ENCODE measurements at regions not wholly inside any gene's neighbourhood (a gene's known extent, or its start where the extent isn't known, plus 50 kb on each side); places are given as distances from the start of the nearest gene placed in this dataset.

- no peak for DNase-seq (ENCODE audit: low read depth)
These were observed 233.6 kb downstream of the FAM76B start for GRCh38 chr11:95556011-95556341.

GRCh38 chr11:95554911-95555310 is 234.7 kb downstream of the FAM76B start:
- DNase-seq (ENCODE audit: low read depth): no peak

GRCh38 chr11:95549301-95549700 is 240.3 kb downstream of the FAM76B start:
- DNase-seq (ENCODE audit: low read depth): no peak

DNA sequence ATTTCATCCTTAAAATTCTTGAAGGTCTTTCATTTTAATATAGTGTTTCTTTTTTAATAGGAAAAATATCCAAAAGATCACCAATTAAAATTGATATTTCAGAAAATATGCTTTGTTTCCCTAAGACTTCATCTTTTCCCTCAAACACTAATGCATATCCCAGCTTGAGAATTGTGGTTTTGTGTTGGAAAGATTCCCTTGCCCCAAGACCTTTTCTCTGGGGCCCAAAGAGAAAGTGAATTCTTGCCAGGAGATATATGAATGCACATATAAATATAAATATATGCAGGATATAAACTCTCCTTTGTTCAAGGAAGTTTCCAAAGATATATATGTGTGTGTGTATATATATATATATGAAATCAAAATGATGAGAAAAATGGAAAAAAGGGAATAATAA is 241.2 kb downstream of the FAM76B start:
- no peak for DNase-seq (ENCODE audit: low read depth)

- no peak for DNase-seq (ENCODE audit: low read depth)
These were observed 241.6 kb downstream of the FAM76B start for GRCh38 chr11:95547976-95548375.

DNA sequence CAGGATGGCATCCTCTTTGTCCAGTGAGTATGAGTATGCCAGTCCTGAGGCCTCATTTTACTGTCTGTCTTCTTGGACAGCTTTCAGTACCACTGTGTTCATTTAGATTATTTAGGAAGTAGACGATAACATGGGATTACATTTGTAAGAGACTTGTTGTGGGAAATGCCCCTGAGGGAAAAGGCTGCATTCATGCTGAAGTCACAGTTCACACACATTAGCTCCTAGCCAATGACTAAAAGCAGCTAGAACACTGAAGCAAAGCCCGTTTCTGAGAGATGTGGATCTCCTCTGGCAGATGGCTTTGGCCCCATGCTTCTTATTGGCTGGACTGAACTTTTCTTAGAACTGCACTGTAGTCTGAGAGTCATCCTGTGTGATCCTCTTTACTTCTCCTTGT is 242.4 kb downstream of the FAM76B start:
- no peak for DNase-seq (ENCODE audit: low read depth)

DNA sequence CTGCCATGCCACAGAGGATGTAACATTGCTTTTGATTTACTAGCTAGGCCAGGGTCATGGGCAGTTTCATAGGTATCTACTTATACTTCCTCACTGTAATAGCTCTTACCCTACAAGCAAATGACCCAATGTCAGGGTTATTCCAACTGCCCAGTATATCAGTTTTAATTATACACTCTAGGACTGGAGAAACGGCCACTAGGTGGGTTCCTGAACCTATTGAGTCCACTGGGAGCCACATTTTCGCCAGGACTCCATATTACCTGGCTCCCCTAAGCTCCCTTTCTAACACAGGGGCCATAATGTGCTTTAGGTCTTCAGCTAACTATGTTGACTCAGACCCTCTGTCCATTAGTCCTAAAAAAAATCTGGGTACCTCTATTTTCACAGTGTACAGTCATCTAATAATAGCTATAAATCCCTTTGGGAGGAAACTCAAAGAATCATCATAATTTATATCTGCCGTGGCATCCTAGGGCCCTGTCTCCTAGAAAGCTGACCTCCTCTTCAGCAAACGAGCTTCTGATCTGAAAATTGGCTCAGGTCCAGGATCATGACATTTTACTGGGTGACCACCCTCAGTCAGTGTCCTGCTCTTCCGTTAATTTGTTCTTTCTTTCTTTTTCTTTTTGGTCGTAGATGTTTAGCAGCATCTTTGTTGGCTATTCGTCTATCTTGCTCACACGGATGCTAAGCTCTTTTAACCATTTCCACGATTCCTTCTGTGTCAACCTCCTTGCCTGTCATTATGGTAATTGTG is 244.3 kb downstream of the FAM76B start:
- no peak for DNase-seq (ENCODE audit: low read depth)

GRCh38 chr11:95544095-95544856 is 245.3 kb downstream of the FAM76B start:
- DNase-seq (ENCODE audit: low read depth): no peak

GRCh38 chr11:95542868-95543551 is 246.6 kb downstream of the FAM76B start:
- no peak for DNase-seq (ENCODE audit: low read depth)

- DNase-seq (ENCODE audit: low read depth): no peak
These were observed 247.9 kb downstream of the FAM76B start for GRCh38 chr11:95541715-95542114.

DNA sequence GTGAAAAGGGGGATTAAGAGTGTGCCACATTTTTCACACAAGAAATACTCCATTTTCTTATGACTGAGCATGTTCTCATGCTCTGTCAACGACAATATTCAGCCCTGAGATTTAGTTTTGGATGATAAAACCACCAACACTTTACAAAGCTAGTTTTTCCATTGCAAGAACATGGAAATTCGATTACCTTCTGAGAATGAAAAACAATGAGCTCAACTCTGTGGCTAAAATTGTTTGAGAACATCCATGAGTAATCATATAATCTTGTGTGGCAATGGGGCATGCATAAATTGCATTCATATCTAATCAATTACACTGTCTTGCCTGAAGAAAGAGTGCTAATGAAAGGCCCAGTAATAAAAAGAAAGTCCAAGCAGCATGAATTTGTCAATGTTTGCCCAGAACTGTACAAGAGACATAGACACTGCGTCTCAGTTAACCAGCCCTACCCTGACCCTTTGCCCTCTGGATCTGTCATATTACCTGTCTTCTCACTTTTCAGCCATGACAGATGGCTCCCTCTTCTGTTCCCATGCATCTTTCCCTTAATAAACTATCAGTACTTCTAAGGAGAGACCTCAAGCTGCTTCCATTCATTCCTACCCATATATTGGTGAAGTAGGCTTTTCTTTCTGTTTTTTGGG is 253.4 kb downstream of the FAM76B start:
- DNase-seq (ENCODE audit: low read depth): no peak

- no peak for DNase-seq (ENCODE audit: low read depth)
These were observed 254.8 kb downstream of the FAM76B start for GRCh38 chr11:95534809-95535208.

DNA sequence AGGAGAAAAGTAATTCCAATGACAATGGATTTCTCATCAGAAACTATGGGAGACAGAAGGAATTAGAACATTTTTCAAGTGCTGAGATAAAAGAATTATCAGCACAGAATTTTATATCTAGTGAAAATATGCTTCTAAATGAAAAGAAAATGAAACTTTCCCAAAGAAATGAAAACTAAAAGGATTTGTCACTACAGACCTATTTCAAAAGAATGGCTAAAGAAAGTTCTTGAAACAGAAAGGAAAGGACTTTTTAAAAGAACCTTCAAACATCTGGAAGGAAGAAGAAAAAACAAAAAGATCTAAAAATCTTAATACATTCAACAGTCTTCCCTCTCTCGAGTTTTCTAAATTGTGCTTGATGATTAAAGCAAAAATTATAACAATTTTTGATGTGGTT is 255.4 kb downstream of the FAM76B start:
- no peak for DNase-seq (ENCODE audit: low read depth)

- DNase-seq (ENCODE audit: low read depth): no peak
These were observed 258.5 kb downstream of the FAM76B start for GRCh38 chr11:95531116-95531515.

DNA sequence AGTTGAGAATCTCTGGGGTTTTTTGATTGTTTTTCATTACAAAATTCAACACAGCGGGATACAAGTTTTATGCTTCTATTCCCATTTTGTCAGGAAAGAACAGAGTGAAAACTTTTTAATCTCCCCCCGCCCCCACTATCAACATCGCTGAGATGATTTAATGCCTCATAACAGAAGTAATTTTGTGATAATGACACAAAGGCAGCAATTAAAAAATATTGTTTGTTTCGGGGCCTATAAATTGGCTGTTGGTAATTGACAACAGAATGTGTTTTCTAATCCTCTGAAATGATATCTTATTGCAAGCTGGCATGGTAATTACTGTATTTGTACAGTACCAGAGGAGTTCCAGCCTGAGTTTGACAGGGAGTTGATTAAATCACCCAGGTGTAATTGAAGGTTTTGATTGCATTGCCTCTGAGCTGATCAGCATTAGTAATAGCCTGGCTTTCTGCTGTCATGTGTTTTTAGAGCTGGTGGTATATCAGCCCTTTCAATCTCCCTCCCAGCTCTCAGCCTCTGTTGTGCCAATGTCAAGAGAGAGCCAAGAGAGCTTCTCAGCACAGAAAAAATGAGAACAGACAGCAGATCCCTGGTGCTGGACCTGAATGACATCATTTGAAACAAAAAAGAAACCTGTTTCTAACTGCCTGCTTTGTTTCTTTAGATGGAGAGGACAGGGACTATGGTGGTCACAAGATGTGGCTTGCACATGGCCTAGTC is 265.1 kb downstream of the FAM76B start:
- DNase-seq (ENCODE audit: low read depth): no peak

DNA sequence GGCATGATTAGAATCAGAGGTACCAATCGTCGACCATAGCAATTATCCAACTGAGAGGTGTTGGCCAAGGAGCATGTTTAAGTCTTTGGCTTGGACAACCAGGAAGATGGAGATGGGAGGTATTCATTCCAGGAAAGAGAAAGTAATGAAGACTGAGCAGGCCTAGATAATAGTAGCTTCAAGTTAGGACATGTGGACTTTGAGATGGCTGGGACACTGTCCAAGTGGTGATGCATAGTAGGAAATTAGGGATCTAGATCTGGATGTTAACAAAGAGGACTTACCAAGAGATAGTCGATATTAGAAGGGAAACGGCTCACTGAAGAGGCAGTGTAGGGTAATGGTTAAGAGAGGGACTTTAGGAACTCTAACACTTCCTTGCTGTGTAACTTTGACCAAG is 266.7 kb downstream of the FAM76B start:
- no peak for DNase-seq (ENCODE audit: low read depth)

GRCh38 chr11:95521862-95522261 is 267.7 kb downstream of the FAM76B start:
- no peak for DNase-seq (ENCODE audit: low read depth)

GRCh38 chr11:95521133-95521542 is 268.4 kb downstream of the FAM76B start:
- no peak for DNase-seq (ENCODE audit: low read depth)

DNA sequence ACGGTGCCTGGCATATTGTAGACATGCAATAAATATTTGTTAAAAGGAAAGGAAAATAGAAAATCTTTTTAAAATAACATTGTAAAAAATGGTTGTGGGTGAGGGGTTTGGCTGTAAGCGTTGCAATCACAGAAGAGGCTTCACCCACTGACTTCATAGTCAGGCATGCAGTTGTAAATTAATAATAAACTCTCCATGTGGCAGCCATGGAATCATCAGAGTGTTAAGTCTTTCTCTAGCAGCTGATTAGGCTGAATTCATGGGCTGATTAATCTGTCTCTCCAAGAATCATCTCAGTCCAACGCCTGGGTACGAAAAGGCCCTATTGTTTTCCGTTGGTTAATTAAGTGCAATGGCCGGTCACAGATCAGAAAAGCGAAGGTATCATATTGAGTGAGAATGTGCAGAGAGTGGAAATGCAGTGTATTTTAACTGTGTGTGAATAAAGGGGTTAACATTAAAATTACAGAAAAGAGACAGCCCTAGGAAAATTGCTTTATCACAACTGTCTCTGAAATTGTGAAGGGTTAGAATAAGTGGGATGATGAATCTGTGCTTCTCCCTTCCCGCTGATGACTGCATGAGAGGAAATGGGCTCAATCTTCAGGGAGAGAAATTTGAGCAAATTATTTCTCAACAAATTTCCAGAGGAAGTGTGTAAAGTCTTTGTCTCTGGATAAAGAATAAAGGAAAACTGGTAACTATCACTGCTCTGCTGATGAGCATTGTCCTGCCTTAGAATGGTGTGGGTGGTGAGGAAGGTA is 269.0 kb downstream of the FAM76B start:
- no peak for DNase-seq (ENCODE audit: low read depth)

DNA sequence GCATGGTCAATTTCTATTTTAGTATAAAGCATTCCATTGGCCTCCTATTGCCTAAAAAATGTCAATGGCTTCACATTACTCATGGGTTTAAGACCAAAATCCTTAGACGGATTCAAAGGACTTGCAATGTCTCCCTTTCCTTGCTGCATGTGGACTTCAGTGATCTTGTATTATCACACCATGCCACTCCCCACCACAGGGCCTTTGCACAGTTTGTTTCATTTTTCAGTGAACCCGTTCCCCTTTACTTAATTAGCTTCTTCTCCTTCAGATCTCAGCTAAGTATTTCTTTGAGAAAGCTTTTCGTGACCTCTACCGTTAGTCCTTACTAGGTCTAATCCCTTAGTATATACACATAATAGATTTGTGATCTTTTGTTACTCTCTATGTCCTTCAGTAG is 269.7 kb downstream of the FAM76B start:
- no peak for DNase-seq (ENCODE audit: low read depth)

Measured in myocyte (in vitro differentiated cells).